ENCODE measurements at regions not wholly inside any gene's neighbourhood (a gene's known extent, or its start where the extent isn't known, plus 50 kb on each side); places are given as distances from the start of the nearest gene placed in this dataset.

GRCh38 chr10:65149878-65150277 lies 1628.7 kb downstream of the REEP3 start:
- TF ChIP-seq, protein P1, sequence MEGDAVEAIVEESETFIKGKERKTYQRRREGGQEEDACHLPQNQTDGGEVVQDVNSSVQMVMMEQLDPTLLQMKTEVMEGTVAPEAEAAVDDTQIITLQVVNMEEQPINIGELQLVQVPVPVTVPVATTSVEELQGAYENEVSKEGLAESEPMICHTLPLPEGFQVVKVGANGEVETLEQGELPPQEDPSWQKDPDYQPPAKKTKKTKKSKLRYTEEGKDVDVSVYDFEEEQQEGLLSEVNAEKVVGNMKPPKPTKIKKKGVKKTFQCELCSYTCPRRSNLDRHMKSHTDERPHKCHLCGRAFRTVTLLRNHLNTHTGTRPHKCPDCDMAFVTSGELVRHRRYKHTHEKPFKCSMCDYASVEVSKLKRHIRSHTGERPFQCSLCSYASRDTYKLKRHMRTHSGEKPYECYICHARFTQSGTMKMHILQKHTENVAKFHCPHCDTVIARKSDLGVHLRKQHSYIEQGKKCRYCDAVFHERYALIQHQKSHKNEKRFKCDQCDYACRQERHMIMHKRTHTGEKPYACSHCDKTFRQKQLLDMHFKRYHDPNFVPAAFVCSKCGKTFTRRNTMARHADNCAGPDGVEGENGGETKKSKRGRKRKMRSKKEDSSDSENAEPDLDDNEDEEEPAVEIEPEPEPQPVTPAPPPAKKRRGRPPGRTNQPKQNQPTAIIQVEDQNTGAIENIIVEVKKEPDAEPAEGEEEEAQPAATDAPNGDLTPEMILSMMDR (tag by site-specific recombination; IDR thresholded peaks at IDR 0.05) = no peak
- TF ChIP-seq ZNF837 (tag by site-specific recombination; IDR thresholded peaks at IDR 0.05) (no peak), ZNF174 (tag by site-specific recombination; IDR thresholded peaks at IDR 0.05) (no peak), ZSCAN30 (tag by site-specific recombination; IDR thresholded peaks at IDR 0.05) (no peak), MEIS1 (CRISPR knock-in tag; IDR thresholded peaks at IDR 0.05; ENCODE audit: borderline replicate concordance) (no peak), SP7 (tag by site-specific recombination; IDR thresholded peaks at IDR 0.05) (no peak), ZNF280D (tag by site-specific recombination; IDR thresholded peaks at IDR 0.05) (no peak), MZF1 (tag by site-specific recombination; IDR thresholded peaks at IDR 0.05; ENCODE audit: borderline replicate concordance) (no peak), ZNF580 (tag by site-specific recombination; IDR thresholded peaks at IDR 0.05) (no peak)
- TF ChIP-seq, protein P2, sequence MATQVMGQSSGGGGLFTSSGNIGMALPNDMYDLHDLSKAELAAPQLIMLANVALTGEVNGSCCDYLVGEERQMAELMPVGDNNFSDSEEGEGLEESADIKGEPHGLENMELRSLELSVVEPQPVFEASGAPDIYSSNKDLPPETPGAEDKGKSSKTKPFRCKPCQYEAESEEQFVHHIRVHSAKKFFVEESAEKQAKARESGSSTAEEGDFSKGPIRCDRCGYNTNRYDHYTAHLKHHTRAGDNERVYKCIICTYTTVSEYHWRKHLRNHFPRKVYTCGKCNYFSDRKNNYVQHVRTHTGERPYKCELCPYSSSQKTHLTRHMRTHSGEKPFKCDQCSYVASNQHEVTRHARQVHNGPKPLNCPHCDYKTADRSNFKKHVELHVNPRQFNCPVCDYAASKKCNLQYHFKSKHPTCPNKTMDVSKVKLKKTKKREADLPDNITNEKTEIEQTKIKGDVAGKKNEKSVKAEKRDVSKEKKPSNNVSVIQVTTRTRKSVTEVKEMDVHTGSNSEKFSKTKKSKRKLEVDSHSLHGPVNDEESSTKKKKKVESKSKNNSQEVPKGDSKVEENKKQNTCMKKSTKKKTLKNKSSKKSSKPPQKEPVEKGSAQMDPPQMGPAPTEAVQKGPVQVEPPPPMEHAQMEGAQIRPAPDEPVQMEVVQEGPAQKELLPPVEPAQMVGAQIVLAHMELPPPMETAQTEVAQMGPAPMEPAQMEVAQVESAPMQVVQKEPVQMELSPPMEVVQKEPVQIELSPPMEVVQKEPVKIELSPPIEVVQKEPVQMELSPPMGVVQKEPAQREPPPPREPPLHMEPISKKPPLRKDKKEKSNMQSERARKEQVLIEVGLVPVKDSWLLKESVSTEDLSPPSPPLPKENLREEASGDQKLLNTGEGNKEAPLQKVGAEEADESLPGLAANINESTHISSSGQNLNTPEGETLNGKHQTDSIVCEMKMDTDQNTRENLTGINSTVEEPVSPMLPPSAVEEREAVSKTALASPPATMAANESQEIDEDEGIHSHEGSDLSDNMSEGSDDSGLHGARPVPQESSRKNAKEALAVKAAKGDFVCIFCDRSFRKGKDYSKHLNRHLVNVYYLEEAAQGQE (tag by site-specific recombination; IDR thresholded peaks at IDR 0.05) = no peak
